Esophagus muscularis mucosa (tissue), 3 donors: ENCODE measurements at regions not wholly inside any gene's neighbourhood (a gene's known extent, or its start where the extent isn't known, plus 50 kb on each side); places are given as distances from the start of the nearest gene placed in this dataset.

ENCODE experiments used
- POLR2A ChIP-seq: fragments of 450-650 bp; IDR thresholded peaks from one replicate; pipeline ENCODE4 v1.6.1; 2017; ENCODE audit warnings: antibody characterized with exemption, moderate library complexity, mild to moderate bottlenecking, low read depth
- POLR2AphosphoS5 ChIP-seq, 2 donors: sonication (generic); formaldehyde crosslinking; IDR thresholded peaks; one replicate each; pipeline ENCODE4 v1.6.1; 2017; ENCODE audit warnings: antibody characterized with exemption in 2 of 2
- TF ChIP-seq, protein P1 (sequence below), 3 experiments: fragments of 200-600 bp in 2 of 3; fragments of 450-650 bp in 1 of 3; sonication (generic) in 2 of 3; IDR thresholded peaks; one replicate each; pipeline ENCODE4 v1.5.1; 2017 to 2019; ENCODE audit warnings: antibody characterized with exemption in 3 of 3, mild to moderate bottlenecking in 2 of 3, moderate library complexity in 1 of 3

DNA sequence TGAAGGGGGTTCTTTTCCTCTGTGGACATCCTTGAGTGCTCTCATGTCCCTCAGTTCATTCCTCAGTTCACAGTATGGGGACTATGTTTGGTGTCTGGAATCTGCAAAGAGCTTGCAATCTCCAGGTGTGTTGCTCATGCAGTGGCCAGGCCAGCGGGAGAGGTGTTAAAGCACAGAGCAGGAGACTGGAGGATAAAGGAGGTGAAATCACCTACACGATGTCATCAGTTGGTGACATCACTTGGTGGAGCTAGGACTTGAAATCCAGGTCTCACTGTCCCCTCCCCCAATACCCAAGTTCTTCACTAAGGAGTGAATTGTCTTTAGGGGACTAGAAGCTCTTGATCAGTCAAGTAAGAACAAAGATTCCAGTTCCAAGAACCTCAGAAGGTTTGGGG lies 197.3 kb upstream of the ZNF618 start:
- TF ChIP-seq POLR2A (no peak), POLR2AphosphoS5 (IDR thresholded peaks at IDR 0.05) (no peak)
- TF ChIP-seq, protein P1, sequence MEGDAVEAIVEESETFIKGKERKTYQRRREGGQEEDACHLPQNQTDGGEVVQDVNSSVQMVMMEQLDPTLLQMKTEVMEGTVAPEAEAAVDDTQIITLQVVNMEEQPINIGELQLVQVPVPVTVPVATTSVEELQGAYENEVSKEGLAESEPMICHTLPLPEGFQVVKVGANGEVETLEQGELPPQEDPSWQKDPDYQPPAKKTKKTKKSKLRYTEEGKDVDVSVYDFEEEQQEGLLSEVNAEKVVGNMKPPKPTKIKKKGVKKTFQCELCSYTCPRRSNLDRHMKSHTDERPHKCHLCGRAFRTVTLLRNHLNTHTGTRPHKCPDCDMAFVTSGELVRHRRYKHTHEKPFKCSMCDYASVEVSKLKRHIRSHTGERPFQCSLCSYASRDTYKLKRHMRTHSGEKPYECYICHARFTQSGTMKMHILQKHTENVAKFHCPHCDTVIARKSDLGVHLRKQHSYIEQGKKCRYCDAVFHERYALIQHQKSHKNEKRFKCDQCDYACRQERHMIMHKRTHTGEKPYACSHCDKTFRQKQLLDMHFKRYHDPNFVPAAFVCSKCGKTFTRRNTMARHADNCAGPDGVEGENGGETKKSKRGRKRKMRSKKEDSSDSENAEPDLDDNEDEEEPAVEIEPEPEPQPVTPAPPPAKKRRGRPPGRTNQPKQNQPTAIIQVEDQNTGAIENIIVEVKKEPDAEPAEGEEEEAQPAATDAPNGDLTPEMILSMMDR (IDR thresholded peaks at IDR 0.05), result no peak
